Adrenal gland (tissue), 5 donors: ENCODE measurements at regions not wholly inside any gene's neighbourhood (a gene's known extent, or its start where the extent isn't known, plus 50 kb on each side); places are given as distances from the start of the nearest gene placed in this dataset.

ENCODE experiments used
- CTCF ChIP-seq, 6 experiments: fragments of 450-650 bp in 4 of 6; fragments of 200-600 bp in 2 of 6; sonication (generic) in 1 of 6; IDR thresholded peaks; 1 replicate in 5 of 6; 2 replicates in 1 of 6; pipeline versions ENCODE4 v1.5.1 to v1.8.0; 2016 to 2021; ENCODE audit warnings: antibody characterized with exemption in 6 of 6, mild to moderate bottlenecking in 2 of 6, moderate library complexity in 1 of 6
- POLR2A ChIP-seq, 2 donors: fragments of 450-650 bp; IDR thresholded peaks; one replicate each; pipeline ENCODE4 v1.6.1; 2017; ENCODE audit warnings: antibody characterized with exemption in 2 of 2, mild to moderate bottlenecking in 2 of 2, moderate library complexity in 1 of 2
- donor health status: DM: no; HTN: no; CAD: no.

- TF ChIP-seq CTCF (IDR thresholded peaks at IDR 0.05) (no peak), POLR2A (IDR thresholded peaks at IDR 0.05) (no peak)
These were observed 192.5 kb upstream of the TPRG1 start for GRCh38 chr3:188979248-188979647.
